HL-60 (cell line): ENCODE measurements at regions not wholly inside any gene's neighbourhood (a gene's known extent, or its start where the extent isn't known, plus 50 kb on each side); places are given as distances from the start of the nearest gene placed in this dataset.

ENCODE experiments used
- DNase-seq, 2 experiments: peaks; one replicate each; pipeline ENCODE4 v3.0.0-alpha.2; 2010 to 2020; ENCODE audit warnings: low read depth in 1 of 2, low spot score in 1 of 2
- H3K27ac ChIP-seq: fragments of 250-450 bp; sonication (Bioruptor Pico); replicated peaks from 2 replicates; pipeline ENCODE4 v1.5.1; 2020; ENCODE audit warnings: mild to moderate bottlenecking, moderate library complexity
- H3K27me3 ChIP-seq: fragments of 250-450 bp; sonication (Bioruptor Pico); 2 replicates; pipeline ENCODE4 v1.5.1; 2021; ENCODE audit warnings: mild to moderate bottlenecking, moderate library complexity; ENCODE audit not compliant: insufficient read depth, poor library complexity, severe bottlenecking
- H3K4me3 ChIP-seq: replicated peaks from 2 replicates; pipeline ENCODE4 v1.5.1; 2011; ENCODE audit warnings: mild to moderate bottlenecking, control low read depth, low read length; ENCODE audit not compliant: insufficient read depth
- CTCF ChIP-seq: IDR thresholded peaks from one replicate; pipeline ENCODE4 v1.5.1; 2011; ENCODE audit warnings: low read length, control low read depth, inconsistent platforms; ENCODE audit not compliant: insufficient read depth
- GABPA ChIP-seq: IDR thresholded peaks from 2 replicates; pipeline ENCODE4 v1.6.1; 2012; ENCODE audit warnings: low read depth
- POLR2AphosphoS5 ChIP-seq: IDR thresholded peaks from 2 replicates; pipeline ENCODE4 v1.6.1; 2012; ENCODE audit warnings: low read depth
- REST ChIP-seq: IDR thresholded peaks from 2 replicates; pipeline ENCODE4 v1.6.1; 2012; ENCODE audit warnings: low read depth; ENCODE audit not compliant: insufficient replicate concordance
- SPI1 ChIP-seq: IDR thresholded peaks from 2 replicates; pipeline ENCODE4 v1.6.1; 2012; ENCODE audit warnings: low read depth, mild to moderate bottlenecking, borderline replicate concordance

GRCh38 chr1:31507676-31508530 lies 68.4 kb upstream of the TINAGL1 start:
- no peak overlapping the region for H3K4me3 ChIP-seq
- DNase-seq: no peak
- TF ChIP-seq REST (no peak), CTCF (no peak), SPI1 (no peak), POLR2AphosphoS5 (no peak), GABPA (no peak)

GRCh38 chr1:31509124-31510072 lies 66.9 kb upstream of the TINAGL1 start:
- Histone ChIP-seq H3K27me3 (no peaks in the 10 kb centered on the region), H3K4me3 (no peak overlapping the region), H3K27ac (no peak overlapping the region)
- no peak for DNase-seq
- TF ChIP-seq CTCF: no peak
- no peak for TF ChIP-seq POLR2AphosphoS5
- TF ChIP-seq REST: no peak
- no peak for TF ChIP-seq GABPA
- no peak for TF ChIP-seq SPI1

More at GRCh38 chr1:31507676-31508530, 68.4 kb upstream of the TINAGL1 start:
- no peak overlapping the region; the same call in 1 of the 2 replicates for H3K27ac ChIP-seq
- no peaks in the 10 kb centered on the region for H3K27me3 ChIP-seq

GRCh38 chr1:31510304-31510703 lies 66.0 kb upstream of the TINAGL1 start:
- DNase-seq: no peak
- no peak overlapping the region for H3K4me3 ChIP-seq
- H3K27ac ChIP-seq: no peak overlapping the region
- TF ChIP-seq SPI1 (no peak), REST (no peak), GABPA (no peak), POLR2AphosphoS5 (no peak), CTCF (no peak)
- H3K27me3 ChIP-seq: no peaks in the 10 kb centered on the region
